T-helper 1 cell (primary cell): ENCODE measurements at regions not wholly inside any gene's neighbourhood (a gene's known extent, or its start where the extent isn't known, plus 50 kb on each side); places are given as distances from the start of the nearest gene placed in this dataset.

ENCODE experiments used
- DNase-seq, 5 donors: peaks; one replicate each; pipeline ENCODE4 v3.0.0-alpha.2; 2012 to 2020

- DNase-seq = no peak
These were observed 334.8 kb upstream of the NOVA1 start for GRCh38 chr14:26932606-26933005.

GRCh38 chr14:26933431-26933830 lies 335.6 kb upstream of the NOVA1 start:
- no peak for DNase-seq

- DNase-seq = no peak
These were observed 336.3 kb upstream of the NOVA1 start for GRCh38 chr14:26934151-26934550.

GRCh38 chr14:26935733-26936132 lies 337.9 kb upstream of the NOVA1 start:
- no peak for DNase-seq

- no peak for DNase-seq
These were observed 340.2 kb upstream of the NOVA1 start for GRCh38 chr14:26938054-26938453.

- no peak for DNase-seq
These were observed 341.9 kb upstream of the NOVA1 start for GRCh38 chr14:26939755-26940154.

- DNase-seq = no peak
These were observed 343.7 kb upstream of the NOVA1 start for GRCh38 chr14:26941521-26941920.

- no peak for DNase-seq
These were observed 349.4 kb upstream of the NOVA1 start for GRCh38 chr14:26947265-26947664.

- DNase-seq = no peak
These were observed 361.6 kb upstream of the NOVA1 start for GRCh38 chr14:26959437-26959836.

GRCh38 chr14:26959972-26960660 lies 362.3 kb upstream of the NOVA1 start:
- no peak for DNase-seq

GRCh38 chr14:26963711-26964110 lies 365.9 kb upstream of the NOVA1 start:
- DNase-seq = no peak

- no peak for DNase-seq
These were observed 367.7 kb upstream of the NOVA1 start for GRCh38 chr14:26965490-26965889.

- DNase-seq = no peak
These were observed 369.1 kb upstream of the NOVA1 start for GRCh38 chr14:26966908-26967307.

- DNase-seq = no peak
These were observed 377.1 kb upstream of the NOVA1 start for GRCh38 chr14:26974965-26975364.

- no peak for DNase-seq
These were observed 384.2 kb upstream of the NOVA1 start for GRCh38 chr14:26982071-26982470.

GRCh38 chr14:26984311-26985177 lies 386.7 kb upstream of the NOVA1 start:
- DNase-seq = peak in 1 of 5 donors; percentile 0

- DNase-seq = no peak
These were observed 390.0 kb upstream of the NOVA1 start for GRCh38 chr14:26987744-26988363.

- DNase-seq = no peak
These were observed 393.1 kb upstream of the NOVA1 start for GRCh38 chr14:26990946-26991345.

GRCh38 chr14:26992403-26993115 lies 394.7 kb upstream of the NOVA1 start:
- no peak for DNase-seq

GRCh38 chr14:26993556-26993955 lies 395.7 kb upstream of the NOVA1 start:
- no peak for DNase-seq

- DNase-seq = no peak
These were observed 397.5 kb upstream of the NOVA1 start for GRCh38 chr14:26995301-26995700.

GRCh38 chr14:26996246-26996645 lies 398.4 kb upstream of the NOVA1 start:
- no peak for DNase-seq

- no peak for DNase-seq
These were observed 404.3 kb upstream of the NOVA1 start for GRCh38 chr14:27002179-27002578.
